NT2/D1 (cell line): ENCODE measurements at regions not wholly inside any gene's neighbourhood (a gene's known extent, or its start where the extent isn't known, plus 50 kb on each side); places are given as distances from the start of the nearest gene placed in this dataset.

Source experiments
- SUZ12 ChIP-seq: IDR thresholded peaks from 2 replicates; pipeline ENCODE4 v1.6.1; 2011; ENCODE audit not compliant: insufficient read length, insufficient read depth; ENCODE audit errors: extremely low read depth
- ZNF274 ChIP-seq: IDR thresholded peaks from 2 replicates; pipeline ENCODE4 v1.6.1; 2011; ENCODE audit warnings: mild to moderate bottlenecking, low read depth, low read length

GRCh38 chr12:89994911-89995310, 286.3 kb upstream of the ATP2B1 start:
- TF ChIP-seq ZNF274 = no peak
- TF ChIP-seq SUZ12 = no peak
